Sigmoid colon (tissue), 4 donors: ENCODE measurements at regions not wholly inside any gene's neighbourhood (a gene's known extent, or its start where the extent isn't known, plus 50 kb on each side); places are given as distances from the start of the nearest gene placed in this dataset.

Experiments
- POLR2A ChIP-seq, 2 donors: fragments of 450-650 bp; IDR thresholded peaks; one replicate each; pipeline ENCODE4 v1.6.1; 2016; ENCODE audit warnings: antibody characterized with exemption in 2 of 2, mild to moderate bottlenecking in 2 of 2, moderate library complexity in 2 of 2
- POLR2AphosphoS5 ChIP-seq, 4 donors: sonication (generic); formaldehyde crosslinking; IDR thresholded peaks; one replicate each; pipeline ENCODE4 v1.6.1; 2017; ENCODE audit warnings: antibody characterized with exemption in 4 of 4
- TF ChIP-seq, protein P1 (sequence below), 4 experiments: fragments of 450-650 bp in 3 of 4; fragments of 200-600 bp in 1 of 4; IDR thresholded peaks; one replicate each; pipeline ENCODE4 v1.5.1; 2016 to 2019; ENCODE audit warnings: antibody characterized with exemption in 4 of 4, mild to moderate bottlenecking in 3 of 4, moderate library complexity in 2 of 4

DNA sequence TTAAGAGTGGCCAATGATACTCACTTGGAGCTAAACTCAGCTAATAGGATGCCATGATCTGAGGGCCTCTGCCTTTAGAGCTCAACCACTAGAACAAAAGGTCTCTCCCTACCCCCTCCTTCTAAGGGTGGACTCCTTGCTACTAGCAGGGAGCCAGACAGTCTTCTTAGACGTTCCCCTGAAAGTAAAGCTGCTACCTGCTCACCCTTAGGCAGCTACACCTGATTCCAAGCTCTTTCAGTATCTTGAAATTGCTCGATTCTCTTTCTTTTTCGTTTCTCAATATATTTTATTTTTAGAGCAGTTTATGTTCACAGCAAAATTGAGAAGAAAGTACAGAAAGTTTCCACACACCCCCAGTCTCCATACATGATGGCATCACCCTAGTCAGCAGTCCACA, 112.6 kb upstream of the KCNJ15 start:
- TF ChIP-seq, protein P1, sequence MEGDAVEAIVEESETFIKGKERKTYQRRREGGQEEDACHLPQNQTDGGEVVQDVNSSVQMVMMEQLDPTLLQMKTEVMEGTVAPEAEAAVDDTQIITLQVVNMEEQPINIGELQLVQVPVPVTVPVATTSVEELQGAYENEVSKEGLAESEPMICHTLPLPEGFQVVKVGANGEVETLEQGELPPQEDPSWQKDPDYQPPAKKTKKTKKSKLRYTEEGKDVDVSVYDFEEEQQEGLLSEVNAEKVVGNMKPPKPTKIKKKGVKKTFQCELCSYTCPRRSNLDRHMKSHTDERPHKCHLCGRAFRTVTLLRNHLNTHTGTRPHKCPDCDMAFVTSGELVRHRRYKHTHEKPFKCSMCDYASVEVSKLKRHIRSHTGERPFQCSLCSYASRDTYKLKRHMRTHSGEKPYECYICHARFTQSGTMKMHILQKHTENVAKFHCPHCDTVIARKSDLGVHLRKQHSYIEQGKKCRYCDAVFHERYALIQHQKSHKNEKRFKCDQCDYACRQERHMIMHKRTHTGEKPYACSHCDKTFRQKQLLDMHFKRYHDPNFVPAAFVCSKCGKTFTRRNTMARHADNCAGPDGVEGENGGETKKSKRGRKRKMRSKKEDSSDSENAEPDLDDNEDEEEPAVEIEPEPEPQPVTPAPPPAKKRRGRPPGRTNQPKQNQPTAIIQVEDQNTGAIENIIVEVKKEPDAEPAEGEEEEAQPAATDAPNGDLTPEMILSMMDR (IDR thresholded peaks at IDR 0.05), result no peak
- TF ChIP-seq POLR2A (IDR thresholded peaks at IDR 0.05), result no peak
- no peak for TF ChIP-seq POLR2AphosphoS5 (IDR thresholded peaks at IDR 0.05)
